ENCODE measurements at regions not wholly inside any gene's neighbourhood (a gene's known extent, or its start where the extent isn't known, plus 50 kb on each side); places are given as distances from the start of the nearest gene placed in this dataset.

DNA sequence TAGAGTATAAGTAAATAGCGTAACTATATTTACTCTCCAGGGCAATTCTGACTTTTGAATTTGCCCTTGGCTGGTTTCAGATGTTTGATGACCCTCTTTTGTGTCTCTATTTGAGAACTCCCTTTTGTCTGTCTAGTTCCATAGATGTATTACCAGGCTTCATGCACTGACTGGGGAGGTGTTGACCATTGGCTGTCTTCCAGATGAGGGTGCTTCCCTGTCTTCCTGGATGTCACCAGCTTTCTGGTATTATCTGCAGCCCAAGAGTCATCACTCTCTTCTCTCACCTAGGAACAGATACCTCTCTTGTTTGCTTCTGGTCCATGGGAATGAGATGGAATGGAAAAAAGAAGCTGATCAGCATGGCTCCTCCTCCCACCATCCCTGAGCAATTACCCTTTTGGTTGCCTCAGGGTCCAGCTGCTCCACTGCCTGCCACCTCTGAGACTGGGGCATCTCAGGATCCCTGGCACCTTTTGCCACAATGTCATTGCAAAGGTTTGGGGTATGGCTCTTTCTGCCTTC is 58.7 kb upstream of the TMED7 start (continued):
- TF ChIP-seq ZNF462 (CRISPR knock-in tag; IDR thresholded peaks at IDR 0.05) (no peak), EZH2phosphoT487 (IDR thresholded peaks at IDR 0.05; ENCODE audit: unreplicated experiment) (no peak), ETS1 (IDR thresholded peaks at IDR 0.05) (no peak), ZNF114 (CRISPR knock-in tag; IDR thresholded peaks at IDR 0.05) (no peak), JUNB (IDR thresholded peaks at IDR 0.05; ENCODE audit: unreplicated experiment) (no peak), ZNF331 (CRISPR knock-in tag; IDR thresholded peaks at IDR 0.05; ENCODE audit: low read depth) (no peak), STAT1 (IDR thresholded peaks at IDR 0.05; ENCODE audit: unreplicated experiment) (no peak), CREB1 (CRISPR knock-in tag; IDR thresholded peaks at IDR 0.05; ENCODE audit: low read depth) (no peak), POLR2AphosphoS5 (IDR thresholded peaks at IDR 0.05; ENCODE audit: low read depth) (no peak), REST (IDR thresholded peaks at IDR 0.05; ENCODE audit: unreplicated experiment) (no peak), EZH2 (IDR thresholded peaks at IDR 0.05; ENCODE audit: low read depth, unreplicated experiment) (no peak), NANOG (IDR thresholded peaks at IDR 0.05; ENCODE audit: borderline replicate concordance) (no peak)
